Activated CD4-positive, alpha-beta T cell treated with anti-CD3 and anti-CD28 coated beads for 24 hours (primary cell): ENCODE measurements at regions not wholly inside any gene's neighbourhood (a gene's known extent, or its start where the extent isn't known, plus 50 kb on each side); places are given as distances from the start of the nearest gene placed in this dataset.
"Not testable (repeated sequence)": the region's sequence is repeated elsewhere in the genome, so short reads cannot be mapped to it uniquely, and the experiment has no call there.

Experiments used
- DNase-seq, 2 donors: peaks; one replicate each; pipeline ENCODE4 v3.0.0-alpha.2; 2020; ENCODE audit warnings: low read depth in 2 of 2

GRCh38 chr14:53217316-53217994 lies 64.3 kb upstream of the DDHD1 start:
- DNase-seq: peak; percentile 64

- DNase-seq: not testable (repeated sequence)
These were observed 63.8 kb upstream of the DDHD1 start for GRCh38 chr14:53216955-53217315.

- not testable (repeated sequence) for DNase-seq
These were observed 63.4 kb upstream of the DDHD1 start for GRCh38 chr14:53216478-53216877.

DNA sequence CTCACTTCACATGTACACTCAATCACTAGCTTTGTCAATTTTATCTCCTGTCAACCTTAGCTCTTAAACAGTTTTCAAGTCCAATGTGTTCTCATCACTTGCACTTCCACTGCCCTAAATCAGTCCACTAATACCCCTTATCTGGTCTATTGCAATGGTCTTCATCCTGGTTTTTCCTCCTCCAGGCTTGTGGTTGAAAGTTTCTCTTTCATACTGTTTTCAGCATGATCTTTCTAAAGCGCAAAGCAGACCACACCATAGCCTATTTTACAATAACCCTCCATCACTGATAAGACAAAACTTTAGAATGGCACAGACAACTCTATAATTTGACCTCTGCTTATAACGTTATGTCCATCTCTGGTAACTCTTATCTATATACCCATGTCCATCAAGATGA lies 62.0 kb upstream of the DDHD1 start:
- DNase-seq: no peak

DNA sequence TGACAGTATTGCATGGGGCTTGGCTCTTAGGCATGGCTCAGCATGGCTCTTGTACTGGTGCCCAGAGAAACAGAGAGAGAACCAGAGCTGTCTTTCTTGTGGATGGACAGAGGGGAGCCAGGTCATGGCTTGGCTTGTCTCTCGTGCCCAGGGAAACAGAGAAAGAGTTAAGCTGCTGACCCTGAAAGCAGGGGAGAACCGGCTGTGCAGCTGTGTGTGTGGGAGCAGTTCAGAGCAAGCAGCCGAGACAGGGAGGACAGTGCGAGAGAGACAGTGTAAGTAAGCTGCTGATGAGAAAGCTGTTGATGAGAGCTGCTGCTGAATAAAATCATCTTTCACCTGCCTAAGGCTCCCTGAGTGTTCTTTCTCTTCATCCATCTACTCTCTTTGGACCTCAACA lies 61.3 kb upstream of the DDHD1 start:
- no peak for DNase-seq

- no peak for DNase-seq
These were observed 60.6 kb upstream of the DDHD1 start for GRCh38 chr14:53213761-53214160.

DNA sequence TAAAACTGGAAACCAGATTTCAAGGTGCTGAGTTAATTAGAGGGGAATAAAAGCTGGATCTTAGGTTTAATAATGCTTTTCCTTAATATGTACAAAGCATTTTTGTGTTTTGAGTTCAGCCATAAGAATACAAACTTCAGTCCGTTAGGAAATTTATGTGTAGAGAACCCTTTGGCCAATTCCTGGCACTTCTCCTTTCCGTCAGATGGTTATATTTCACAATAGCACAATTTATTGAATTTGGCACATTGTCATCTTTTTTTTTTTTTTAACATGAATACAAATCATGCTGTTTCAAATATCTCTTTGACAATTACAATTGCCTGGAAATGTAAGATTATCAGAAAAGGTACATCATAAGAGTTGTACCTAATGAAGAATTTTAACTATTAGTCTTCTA lies 56.2 kb upstream of the DDHD1 start:
- no peak for DNase-seq
